ENCODE measurements at regions not wholly inside any gene's neighbourhood (a gene's known extent, or its start where the extent isn't known, plus 50 kb on each side); places are given as distances from the start of the nearest gene placed in this dataset.

- H3K4me3 ChIP-seq (ENCODE audit: low read depth, low read length), result no peak overlapping the region
Measured at GRCh38 chr3:15964605-15965442, 167.0 kb upstream of the ANKRD28 start.

DNA sequence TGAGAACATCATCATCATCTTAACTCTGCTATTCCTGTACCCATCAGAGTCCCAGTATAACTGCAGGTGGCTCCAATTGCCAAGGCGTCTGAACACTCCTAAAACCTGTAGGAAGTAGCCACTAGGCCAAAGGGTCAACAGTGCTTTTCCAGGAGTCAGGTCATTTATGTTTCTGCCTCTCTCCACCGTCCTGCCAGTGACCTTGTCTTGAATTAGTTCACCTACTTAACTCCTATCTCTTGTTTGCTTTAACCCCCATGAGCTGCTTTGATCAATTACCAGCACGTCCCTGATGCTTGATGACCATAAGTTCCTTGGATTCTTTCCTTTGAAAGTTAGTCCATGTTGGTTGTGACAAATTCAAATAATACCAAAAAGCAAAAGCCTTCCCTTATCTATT, 169.8 kb upstream of the ANKRD28 start:
- TF ChIP-seq CTCF (conservative IDR thresholded peaks at IDR 0.05; ENCODE audit: low read depth, low read length), result no peak
- H3K4me3 ChIP-seq (ENCODE audit: low read depth, low read length), result no peak overlapping the region
- no peak for DNase-seq (ENCODE audit: low read depth)

More at GRCh38 chr3:15964605-15965442, 167.0 kb upstream of the ANKRD28 start:
- no peak for TF ChIP-seq CTCF (conservative IDR thresholded peaks at IDR 0.05; ENCODE audit: low read depth, low read length)
- no peak for DNase-seq (ENCODE audit: low read depth)

GRCh38 chr3:15969874-15970640, 172.3 kb upstream of the ANKRD28 start:
- no peak for TF ChIP-seq CTCF (conservative IDR thresholded peaks at IDR 0.05; ENCODE audit: low read depth, low read length)
- H3K4me3 ChIP-seq (ENCODE audit: low read depth, low read length), result no peak overlapping the region
- no peak for DNase-seq (ENCODE audit: low read depth)

GRCh38 chr3:15973414-15973813, 175.6 kb upstream of the ANKRD28 start:
- no peak for TF ChIP-seq CTCF (conservative IDR thresholded peaks at IDR 0.05; ENCODE audit: low read depth, low read length)
- H3K4me3 ChIP-seq (ENCODE audit: low read depth, low read length), result no peak overlapping the region
- DNase-seq (ENCODE audit: low read depth), result no peak

DNA sequence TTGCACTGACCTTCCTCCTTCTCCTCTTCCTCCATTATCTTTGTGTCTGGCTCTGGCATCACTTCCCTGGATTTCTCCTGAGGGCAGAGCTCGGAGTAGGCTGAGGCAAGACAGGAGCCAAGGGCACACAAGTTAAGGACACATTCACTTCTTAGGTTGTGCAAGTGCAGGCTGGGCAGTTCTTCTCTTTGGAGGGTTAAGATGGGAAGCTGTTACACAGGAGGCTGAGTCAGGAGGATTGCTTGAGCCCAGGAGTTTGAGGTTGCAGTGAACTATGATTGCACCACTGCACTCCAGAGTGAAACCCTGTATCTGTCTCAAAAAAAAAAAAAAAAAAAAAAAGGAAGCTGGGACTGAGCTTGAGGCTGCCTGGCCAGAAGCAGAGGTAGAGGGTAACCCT, 176.2 kb upstream of the ANKRD28 start:
- no peak overlapping the region for H3K4me3 ChIP-seq (ENCODE audit: low read depth, low read length)
- no peak for DNase-seq (ENCODE audit: low read depth)
- TF ChIP-seq CTCF (conservative IDR thresholded peaks at IDR 0.05; ENCODE audit: low read depth, low read length), result no peak

DNA sequence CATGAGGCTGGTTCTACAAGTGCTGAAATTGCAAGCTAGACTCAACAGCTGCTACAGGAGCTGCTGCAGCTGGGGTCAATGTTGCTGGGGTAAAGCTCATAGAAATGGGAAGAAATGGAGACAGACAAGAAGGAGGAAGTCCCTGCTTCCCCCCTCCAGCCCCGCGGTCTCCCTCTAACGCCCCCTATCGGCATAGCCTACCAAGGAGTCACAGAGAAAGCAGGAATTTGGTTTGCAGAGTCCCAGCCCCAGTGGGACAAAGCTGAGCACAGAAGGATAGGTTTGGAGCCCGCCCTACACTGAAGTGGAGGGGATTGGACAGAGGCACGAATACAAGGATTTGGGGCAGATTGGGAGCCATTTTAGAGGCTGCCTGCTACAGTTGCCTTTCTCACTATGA, 176.9 kb upstream of the ANKRD28 start:
- peak; percentile 45 for TF ChIP-seq CTCF (conservative IDR thresholded peaks at IDR 0.05; ENCODE audit: low read depth, low read length)
- DNase-seq (ENCODE audit: low read depth), result no peak
- H3K4me3 ChIP-seq (ENCODE audit: low read depth, low read length), result no peak overlapping the region
